CMK (cell line): ENCODE measurements at regions not wholly inside any gene's neighbourhood (a gene's known extent, or its start where the extent isn't known, plus 50 kb on each side); places are given as distances from the start of the nearest gene placed in this dataset.
"Not testable (repeated sequence)": the region's sequence is repeated elsewhere in the genome, so short reads cannot be mapped to it uniquely, and the experiment has no call there.

Experiments
- DNase-seq: peaks from one replicate; pipeline ENCODE4 v3.0.0-alpha.2; 2010; ENCODE audit warnings: low read depth

DNA sequence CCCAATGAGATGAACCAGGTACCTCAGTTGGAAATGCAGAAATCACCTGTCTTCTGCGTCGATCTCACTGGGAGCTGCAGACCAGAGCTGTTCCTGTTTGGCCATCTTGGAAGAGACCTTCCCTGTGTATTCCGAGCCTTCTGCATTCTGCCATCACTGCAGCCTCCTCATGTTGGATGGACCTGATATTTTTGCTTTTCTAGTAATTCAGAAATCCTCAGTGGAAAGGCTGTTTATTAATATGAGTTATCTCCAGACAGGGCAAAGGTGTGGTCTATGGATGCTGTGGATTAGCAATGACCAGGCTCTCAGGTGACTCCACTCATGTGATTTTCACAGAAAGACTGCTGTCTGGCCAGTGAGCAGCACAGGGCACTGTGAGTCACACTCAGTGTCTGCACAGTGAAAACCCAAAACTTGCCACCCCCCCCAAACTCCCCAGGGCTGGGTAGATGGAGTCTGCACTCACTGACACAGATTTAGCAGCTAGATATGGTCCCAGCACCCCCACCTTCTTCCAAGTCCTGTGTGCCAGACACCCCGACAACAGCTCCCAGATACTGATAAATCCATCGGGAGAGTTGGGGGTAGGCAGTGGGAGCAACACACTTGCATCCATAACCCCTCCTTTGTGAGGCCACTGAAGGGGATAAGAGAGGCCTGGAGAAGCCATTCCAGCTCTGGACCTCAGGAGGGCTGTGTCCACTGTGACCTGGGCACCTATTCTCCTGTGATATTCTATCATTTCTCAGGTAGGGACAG is 75.2 kb upstream of the TOP3B start:
- DNase-seq, result no peak

DNA sequence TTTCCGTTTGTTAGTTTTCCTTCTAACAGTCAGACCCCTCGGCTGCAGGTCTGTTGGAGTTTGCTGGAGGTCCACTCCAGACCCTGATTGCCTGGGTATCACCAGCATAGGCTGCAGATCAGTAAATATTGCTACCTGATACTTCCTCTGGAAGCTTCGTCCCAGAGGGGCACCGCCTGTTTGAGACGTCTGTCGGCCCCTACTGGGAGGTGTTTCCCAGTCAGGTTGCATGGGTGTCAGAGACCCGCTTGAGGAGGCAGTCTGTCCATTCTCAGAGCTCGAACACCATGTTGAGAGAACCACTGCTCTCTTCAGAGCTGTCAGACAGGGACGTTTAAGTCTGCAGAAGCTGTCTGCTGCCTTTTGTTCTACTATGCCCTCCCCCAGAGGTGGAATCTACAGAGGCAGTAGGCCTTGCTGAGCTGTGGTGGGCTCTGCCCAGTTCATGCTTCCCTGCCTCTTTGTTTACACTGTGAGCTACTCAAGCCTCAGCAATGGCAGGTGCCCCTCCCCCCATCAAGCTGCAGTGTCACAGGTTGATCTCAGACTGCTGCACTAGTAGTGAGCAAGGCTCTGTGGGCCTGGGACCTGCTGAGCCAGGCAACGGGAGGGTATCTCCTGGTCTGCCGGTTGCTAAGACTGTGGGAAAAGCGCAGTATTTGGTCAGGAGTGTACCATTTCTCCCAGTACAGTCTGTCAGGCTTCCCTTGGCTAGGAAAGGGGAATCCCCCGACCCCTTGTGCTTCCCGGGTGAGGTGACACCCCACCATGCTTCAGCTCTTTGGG is 74.4 kb upstream of the TOP3B start:
- not testable (repeated sequence) for DNase-seq

DNA sequence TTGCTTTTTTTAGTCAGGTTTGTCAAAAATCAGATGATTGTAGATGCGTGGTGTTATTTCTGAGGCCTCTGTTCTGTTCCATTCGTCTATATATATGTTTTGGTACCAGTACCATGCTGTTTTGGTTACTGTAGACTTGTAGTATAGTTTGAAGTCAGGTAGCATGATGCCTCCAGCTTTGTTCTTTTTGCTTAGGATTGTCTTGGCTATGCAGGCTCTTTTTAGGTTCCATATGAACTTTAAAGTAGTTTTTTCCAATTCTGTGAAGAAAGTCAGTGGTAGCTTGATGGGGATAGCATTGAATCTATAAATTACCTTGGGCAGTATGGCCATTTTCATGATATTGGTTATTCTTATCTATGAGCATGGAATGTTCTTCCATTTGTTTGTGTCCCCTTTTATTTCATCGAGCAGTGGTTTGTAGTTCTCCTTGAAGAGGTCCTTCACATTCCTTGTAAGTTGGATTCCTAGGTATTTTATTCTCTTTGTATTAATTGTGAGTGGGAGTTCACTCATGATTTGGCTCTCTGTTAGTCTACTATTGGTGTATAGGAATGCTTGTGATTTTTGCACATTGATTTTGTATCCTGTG is 70.1 kb upstream of the TOP3B start:
- not testable (repeated sequence) for DNase-seq

DNA sequence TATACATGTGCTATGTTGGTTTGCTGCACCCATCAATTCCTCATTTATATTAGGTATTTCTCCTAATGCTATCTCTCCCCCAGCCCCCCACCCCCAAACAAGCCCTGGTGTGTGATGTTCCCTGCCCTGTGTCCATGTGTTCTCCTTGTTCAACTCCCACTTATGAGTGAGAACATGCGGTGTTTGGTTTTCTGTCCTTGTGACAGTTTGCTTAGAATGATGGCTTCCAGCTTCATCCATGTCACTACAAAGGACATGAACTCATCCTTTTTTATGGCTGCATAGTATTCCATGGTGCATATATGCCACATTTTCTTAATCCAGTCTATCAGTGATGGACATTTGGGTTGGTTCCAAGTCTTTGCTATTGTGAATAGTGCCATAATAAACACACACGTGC is 68.4 kb upstream of the TOP3B start:
- not testable (repeated sequence) for DNase-seq

DNA sequence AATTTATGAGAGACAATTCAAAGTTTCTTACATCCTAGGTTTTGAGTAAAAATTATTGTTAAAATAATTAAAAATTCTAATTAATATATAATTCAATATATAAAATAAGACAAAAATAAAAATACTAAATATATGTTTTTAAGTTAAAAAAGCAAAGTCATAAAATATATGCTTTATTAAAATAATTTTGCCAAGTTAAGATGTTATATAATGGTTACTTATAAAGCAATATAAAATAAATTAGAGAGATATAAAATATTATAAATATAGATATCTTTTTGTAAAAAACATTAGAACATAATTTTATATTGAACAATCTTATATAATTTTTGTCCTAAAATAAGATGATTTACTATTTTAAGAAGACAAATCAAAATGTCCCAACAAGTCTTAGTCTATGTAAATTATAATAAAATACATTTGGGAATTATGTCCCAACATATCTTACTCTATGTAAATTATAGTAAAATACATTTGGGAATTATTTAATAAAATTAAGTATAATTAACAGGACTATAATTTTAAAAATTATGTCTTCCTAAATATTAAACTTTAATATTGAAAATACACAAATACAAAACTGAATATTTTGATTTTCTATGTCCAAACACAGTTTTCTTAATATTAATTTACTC is 67.7 kb upstream of the TOP3B start:
- DNase-seq, result no peak

DNA sequence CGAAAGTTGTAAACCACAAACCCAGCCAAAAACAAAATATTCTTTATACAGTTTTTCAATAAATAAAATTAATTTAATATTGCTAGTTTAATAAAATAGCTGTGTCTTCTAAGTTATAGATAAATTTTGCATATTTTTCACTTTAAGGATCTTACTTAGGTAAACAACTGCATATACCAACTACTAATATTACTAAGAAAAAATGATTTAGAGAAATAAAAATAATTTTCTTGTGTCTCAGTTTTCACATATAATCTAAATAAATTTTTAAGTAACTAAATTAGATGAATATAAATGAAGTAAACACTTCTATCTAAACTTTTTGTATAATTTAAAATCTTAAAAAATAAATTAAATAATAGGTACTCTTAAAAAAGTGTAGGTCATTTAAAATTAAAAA is 67.1 kb upstream of the TOP3B start:
- DNase-seq, result no peak

DNA sequence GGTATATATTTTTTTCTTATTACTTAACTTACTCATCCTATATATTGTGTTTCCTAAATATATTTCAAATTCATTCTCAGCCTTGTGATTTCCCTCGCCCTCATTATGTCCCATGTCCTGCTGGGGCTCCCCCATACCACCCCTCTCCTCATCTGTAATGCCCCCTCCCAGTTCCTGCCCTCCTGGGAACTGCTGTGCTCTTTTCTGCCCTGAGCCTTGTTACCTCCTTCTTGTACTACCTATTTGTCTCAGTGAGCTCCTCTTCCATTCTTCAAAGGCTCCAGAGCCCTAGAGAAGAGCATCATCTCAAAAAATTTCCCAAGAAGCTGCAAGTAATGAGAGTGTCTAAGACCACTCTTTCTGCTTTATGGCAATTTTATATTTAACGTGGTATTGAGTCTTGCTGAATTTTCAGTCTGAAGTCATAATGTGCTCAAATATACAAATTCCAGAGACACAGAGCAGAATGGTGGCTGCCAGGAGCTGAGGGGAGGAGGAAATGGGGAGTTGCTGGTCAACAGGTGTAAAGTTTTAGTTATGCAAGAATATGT is 66.5 kb upstream of the TOP3B start:
- no peak for DNase-seq

DNA sequence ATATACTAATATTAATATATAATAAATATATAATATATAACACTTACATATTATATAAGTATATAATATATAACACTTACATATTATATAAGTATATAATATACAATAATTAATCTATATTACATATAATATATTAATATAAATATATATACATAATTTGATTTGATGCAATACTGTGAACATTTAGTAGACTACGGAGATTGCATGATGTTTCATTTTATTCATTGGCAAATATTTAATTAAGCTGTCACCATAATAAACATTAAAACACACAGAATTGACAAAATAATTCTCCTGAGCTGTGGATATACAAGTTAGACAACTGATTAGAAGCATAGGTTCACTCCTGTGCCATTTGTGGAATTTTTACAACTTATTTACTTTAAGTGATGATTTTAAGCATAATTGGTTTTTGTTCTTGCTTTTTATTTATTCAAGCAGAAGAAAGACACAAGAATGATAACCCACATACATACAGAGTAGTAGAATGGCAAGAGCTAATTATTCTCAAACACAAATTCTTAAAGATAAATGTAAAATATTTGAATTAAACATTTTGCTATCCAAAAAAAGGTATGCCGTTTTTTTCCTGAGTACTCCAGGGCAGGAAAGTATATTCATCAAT is 65.8 kb upstream of the TOP3B start:
- no peak for DNase-seq

DNA sequence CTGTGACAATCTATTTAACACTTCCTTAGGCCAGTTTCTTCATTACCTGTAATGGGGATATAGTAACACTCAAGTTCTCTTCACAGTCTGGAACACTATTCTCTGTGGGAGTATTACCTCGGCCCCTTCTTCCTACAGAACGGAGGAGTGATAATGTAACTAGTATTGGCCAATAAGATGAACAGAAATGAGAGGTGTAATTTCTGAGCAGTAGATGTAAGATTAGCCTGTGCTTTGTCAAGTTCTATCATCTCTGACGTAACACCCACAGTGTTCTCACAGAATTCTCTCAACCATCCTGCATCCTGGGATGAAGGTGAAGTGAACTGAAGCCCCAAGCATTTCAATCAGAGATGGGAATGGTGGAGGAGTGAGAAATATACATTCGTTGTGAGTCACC is 65.2 kb upstream of the TOP3B start:
- no peak for DNase-seq

DNA sequence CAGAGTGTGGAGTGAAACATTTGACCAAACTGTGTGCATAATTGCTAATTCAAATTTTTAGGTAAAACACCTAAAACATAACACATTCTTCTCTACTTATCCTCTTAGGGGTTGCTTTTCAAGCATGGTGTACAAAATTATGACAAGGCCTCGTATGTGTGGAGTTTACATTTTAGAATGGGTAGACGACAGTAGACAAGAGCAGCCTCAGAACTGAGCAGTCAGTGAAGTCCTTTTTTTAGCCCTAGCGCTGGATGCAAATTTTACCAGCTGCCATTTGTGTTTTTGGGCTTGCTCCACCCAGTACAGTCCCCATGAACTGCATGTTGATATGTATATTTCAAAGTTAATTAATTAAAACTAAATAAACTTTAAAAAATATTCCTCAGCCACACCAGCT is 64.7 kb upstream of the TOP3B start:
- no peak for DNase-seq

DNA sequence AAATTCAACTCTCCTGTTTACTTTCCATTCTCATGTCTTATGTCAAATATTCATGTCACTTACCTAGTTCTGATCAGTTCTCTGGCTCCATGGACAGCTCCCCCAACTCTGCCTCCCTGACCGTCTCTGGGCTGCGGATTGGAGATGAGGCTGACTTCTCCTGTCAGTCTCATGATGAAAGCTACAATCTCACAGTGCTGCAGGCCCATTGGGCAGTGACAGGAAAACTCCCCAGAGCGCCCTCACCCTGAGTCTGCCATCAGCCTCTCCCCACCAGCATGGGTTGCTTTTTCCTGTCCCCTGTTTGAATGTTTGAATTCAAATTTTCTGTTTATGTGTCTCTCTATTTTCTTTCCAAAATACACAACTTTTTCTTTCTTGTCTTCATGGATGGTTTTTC is 63.8 kb upstream of the TOP3B start:
- DNase-seq, result no peak

DNA sequence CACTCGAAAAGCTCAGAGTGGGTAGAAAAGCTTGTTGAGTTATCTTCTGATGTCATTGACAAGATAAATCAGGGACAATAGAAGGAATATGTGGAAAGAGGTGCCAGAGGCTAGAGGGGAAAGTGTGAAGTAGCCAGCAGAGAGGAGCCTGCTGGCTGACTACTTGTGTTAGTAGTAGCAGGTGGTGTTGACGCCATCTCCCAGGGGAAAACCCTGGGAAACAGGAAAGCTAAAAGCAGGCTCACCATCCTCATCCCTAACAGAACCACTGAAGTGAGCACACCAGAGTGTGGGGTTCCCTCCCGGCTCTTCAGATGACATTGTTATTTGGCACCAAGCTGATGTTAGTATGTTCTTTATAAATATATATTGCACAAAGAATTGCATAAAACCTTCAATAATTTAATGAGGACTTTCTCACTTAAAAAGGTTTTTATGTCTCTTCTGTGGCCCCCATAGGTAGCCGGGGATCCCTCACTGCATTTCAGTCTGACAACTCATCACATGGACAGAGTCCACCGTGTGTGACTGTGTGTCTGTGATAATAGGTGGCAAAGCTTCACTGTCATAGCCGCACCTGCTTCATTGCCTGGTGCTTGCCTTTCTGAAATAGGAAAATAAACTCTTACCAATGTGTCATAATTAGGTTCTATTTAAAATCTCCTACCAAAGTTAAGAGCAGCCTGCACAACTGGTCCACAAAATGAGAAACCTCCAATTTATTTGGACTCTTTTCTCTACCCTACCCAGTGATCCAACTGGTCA is 63.2 kb upstream of the TOP3B start:
- no peak for DNase-seq

DNA sequence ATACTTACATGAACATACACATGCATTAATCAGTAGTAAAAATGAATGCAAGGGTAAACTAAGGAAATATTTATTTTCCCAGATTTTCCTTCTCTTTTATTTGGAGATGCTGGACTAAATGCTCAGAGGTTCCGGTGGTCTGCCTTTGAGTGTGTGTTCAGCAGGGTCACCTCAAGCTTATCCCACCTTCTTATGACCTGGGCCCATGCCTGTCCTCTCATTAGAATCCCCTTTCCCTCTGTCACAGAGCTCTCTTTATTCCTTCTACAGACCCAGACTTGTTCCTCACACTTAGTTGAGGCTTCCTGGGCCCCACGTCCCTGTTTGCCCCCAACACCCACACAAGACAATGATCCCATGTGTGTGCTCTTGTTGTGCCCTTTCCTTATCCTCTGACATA is 61.6 kb upstream of the TOP3B start:
- no peak for DNase-seq

DNA sequence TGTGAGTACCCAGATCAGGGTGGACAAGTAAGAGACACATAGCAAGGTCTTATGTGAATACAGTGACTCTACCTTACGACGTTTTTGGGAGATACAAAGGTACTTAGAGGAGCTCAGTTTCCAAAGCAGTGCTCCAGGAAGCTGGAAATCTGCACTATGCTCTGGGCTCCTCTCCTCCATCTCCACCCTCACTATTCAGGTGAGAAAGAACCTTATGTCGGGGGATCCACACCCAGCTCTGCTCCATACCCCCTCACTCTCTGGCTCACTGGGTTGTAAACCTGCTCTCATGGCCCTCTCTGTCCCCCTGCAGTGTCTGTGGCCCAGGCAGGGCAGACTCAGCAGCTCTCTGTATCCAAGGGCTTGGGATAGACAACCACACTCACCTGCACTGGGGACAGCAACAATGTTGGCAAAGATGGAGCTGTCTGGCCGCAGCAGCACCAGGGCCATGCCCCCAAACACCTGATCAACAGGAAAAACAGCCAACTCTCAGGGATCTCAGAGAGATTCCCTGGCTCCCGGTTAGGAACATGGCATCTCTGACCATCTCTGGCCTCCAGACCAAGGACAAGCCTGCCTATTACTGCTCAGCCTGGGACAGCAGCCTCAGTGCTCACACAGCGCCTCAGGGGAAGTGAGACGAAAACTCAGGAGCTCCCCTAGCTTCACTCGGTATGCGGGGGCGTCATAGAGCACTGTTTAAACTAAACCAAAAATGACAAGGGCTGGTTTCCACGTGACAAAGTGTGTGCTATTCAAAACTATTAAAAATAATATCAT is 60.9 kb upstream of the TOP3B start:
- no peak for DNase-seq

DNA sequence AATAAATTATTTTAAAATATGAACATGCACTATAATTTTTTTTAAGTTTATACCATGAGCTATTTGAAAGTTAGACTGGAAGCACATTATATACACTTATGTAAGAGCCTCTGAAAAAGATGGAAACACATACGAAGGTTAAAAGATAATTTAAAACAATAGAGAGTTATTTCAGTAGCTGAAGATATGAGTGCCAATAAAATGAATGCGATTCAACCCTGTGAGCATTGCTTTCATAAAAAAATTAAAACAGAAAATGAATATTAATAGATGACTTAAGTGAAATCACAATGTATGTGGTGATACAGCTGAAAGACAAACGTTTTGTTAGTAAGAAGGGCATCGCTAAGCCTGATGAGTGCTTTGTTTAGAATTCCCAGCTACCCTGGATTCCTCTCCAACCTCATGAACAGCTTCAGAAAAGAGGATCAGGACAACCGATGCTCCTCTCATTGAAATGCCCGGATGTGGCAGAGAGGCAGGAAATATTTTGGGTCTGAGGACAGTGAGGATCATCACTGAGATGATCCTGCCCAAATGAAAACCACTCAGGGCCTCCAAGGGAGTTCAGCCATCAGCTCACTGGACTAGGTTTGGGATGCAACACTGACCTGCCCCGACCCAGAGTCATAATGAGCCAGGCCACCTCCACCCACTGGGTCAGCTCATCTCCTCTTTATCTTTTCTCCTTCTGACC is 60.2 kb upstream of the TOP3B start:
- DNase-seq, result no peak

DNA sequence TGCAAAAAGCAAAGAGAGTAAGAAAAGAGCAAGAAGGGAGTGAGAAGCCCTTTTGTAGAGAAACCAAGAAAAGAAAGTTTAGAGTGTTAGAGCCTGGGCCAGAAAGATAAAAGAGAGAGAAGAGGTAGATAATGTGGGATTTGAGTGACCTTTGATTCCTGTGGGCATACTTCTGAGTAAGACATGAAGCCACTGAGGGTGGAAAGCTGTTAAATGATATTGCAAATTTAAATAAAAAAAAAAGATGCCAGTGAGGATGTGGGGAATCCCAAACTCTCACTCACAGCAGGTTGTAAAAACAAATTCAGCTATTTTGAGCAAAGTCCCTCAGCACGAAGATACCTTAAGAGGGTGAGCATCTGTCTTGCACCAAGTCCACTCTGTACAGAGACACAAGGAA is 59.4 kb upstream of the TOP3B start:
- DNase-seq, result no peak

DNA sequence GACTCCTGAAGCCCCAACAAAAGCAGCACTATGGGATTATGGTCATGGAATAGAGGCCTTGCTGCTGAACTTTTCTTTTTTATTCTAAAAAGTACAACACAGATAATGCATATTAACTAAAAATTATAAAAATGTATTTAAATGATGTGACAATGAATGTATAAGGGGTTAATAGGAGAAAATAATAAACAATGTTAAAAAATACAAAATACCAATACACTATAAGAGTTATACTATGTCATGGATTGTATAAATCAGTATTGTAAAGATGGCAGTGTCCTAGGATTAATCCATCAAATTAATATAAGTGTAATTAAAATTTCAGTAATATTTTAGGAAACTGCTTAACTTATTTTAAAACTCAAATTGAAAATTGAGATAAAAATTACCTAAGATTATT is 58.3 kb upstream of the TOP3B start:
- no peak for DNase-seq

DNA sequence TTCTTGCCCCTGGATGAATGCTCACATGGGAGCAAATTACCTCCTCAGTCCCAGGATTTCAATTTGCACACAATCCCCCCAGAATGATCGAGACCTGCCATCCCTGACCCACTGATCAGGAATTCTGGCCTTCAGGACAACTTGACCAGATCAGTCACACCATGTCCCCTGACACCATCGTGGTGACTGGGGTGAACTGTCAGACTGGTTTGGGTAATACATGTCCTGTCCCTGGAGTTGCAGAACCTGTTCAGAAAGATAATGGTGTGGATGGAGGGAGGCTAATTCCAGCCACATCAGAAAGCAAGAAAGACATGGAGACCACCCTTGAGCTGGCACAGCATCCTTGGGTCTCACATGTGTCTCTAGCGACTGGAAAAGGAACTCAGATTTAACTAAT is 57.9 kb upstream of the TOP3B start:
- DNase-seq, result no peak

DNA sequence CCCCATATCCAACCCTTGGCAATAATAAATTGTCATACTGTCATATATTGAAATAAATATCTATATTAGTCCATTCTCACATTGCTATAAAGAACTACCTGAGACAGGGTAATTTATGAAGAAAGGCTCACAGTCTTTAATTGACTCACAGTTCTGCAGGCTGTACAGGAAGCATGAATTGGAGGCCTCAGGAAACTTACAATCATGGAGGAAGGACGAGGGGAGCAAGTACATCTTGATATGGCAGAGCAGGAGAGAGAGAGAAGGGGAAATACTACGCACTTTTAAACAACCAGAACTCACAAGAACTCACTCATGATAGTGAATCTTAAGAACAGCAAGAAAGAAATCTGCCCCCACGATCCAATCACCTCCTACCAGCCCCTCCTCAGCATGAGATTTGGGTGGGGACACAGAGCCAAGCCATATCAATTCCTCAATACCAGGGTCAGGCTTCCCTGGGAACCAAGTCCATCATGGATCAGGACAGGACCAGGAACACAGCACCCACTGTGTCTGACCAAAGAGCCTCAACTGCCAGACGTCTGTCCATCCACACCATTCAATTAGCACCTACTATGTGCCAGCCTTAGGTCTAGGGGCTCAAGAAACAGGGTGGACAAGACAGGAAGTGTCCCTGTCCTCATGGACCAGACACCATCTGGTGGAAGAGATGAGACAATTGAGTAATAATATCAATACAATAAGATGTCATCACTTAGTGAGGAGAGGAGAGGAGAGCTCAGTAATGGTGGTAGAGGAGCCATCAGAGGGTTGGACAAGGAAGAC is 56.9 kb upstream of the TOP3B start:
- DNase-seq, result no peak
